ENCODE measurements at regions not wholly inside any gene's neighbourhood (a gene's known extent, or its start where the extent isn't known, plus 50 kb on each side); places are given as distances from the start of the nearest gene placed in this dataset.

DNA sequence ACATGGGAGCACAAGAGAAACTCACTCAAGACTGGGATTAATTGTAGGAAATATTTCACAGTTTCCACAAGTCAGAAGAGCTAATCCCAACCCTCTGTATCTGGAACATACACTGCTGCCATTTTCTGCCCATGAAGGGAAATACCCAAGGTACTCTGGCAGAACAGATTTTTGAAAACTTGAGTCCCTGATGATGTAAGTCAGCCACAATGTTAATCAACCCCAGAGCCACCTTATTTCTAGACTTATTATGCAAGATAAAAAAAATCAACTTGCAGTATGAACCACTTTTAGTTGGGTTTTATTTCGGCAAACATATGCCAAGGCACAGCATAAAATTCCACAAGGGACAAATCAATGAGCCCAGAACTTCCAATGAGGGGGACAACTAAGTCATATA is 141.5 kb downstream of the LY86 start:
- peaks cover 34% of the 10 kb centered on the region in 2 experiments for H3K4me1 Mint-ChIP-seq

More for the DNA sequence above, 141.5 kb downstream of the LY86 start:
- H3K79me1 ChIP-seq (ENCODE audit: insufficient read depth, low read depth, low read length, poor library complexity, severe bottlenecking): no peaks in the 10 kb centered on the region
- Mint-ChIP-seq H3K27ac (no peak overlapping the region), H3K36me3 (ENCODE audit: insufficient read depth in 1 of 3, low read depth in 3 of 3) (no peaks in the 10 kb centered on the region), H3K27me3 (ENCODE audit: low read depth) (peaks cover 20% of the 10 kb centered on the region), H3K9me3 (no peaks in the 10 kb centered on the region; a peak in 1 of 5 replicates), H3K4me3 (no peak overlapping the region)
- DNase-seq: no peak
- no peak overlapping the region for H2BK20ac ChIP-seq (ENCODE audit: low read depth, low read length, poor library complexity, severe bottlenecking)
- H3K14ac ChIP-seq (ENCODE audit: insufficient read depth, low read length): no peak overlapping the region
- no peak overlapping the region for H3K4me2 ChIP-seq (ENCODE audit: insufficient read depth, insufficient read length, low read length)
- H4K91ac ChIP-seq (ENCODE audit: insufficient read length, low read depth, low read length): no peak overlapping the region
- H4K8ac ChIP-seq (replicated peaks; ENCODE audit: insufficient read length, low read depth, low read length): no peak overlapping the region
- no peaks in the 10 kb centered on the region for H4K20me1 ChIP-seq (ENCODE audit: control insufficient read depth, insufficient read depth, insufficient read length)
- H3K18ac ChIP-seq (ENCODE audit: insufficient read length, low read depth, low read length): no peak overlapping the region
- H3T11ph ChIP-seq (ENCODE audit: low read length): no peak overlapping the region
- H2AFZ ChIP-seq (ENCODE audit: low read length): no peak overlapping the region
- H3K9ac ChIP-seq (ENCODE audit: extremely low read depth, insufficient read length, low read length): no peak overlapping the region
- no peak overlapping the region for H2AK5ac ChIP-seq (ENCODE audit: insufficient read length, low read length)
- WGBS (ENCODE audit: extremely low coverage, insufficient read length, low lambda C conversion rate): no CpG with 5 or more reads among the region's 1 CpG
- H3K23me2 ChIP-seq (ENCODE audit: insufficient read length, low read depth, low read length, poor library complexity, severe bottlenecking): peaks cover 3% of the 10 kb centered on the region
- H3K56ac ChIP-seq (ENCODE audit: insufficient read length, low read depth, low read length): no peak overlapping the region
- no peak overlapping the region for H4K5ac ChIP-seq (ENCODE audit: insufficient read length, low read depth, low read length)
- TF ChIP-seq CTCF (conservative IDR thresholded peaks at IDR 0.05): no peak
- H2BK5ac ChIP-seq (ENCODE audit: insufficient read length, low read length): no peak overlapping the region
- no peak overlapping the region for H3K23ac ChIP-seq (ENCODE audit: insufficient read length, low read depth, low read length)
- H3K27ac ChIP-seq (ENCODE audit: insufficient read length, low read depth, low read length): no peak overlapping the region
- peaks cover 4% of the 10 kb centered on the region; the same call in 1 of the 2 replicates for H3K4me1 ChIP-seq (ENCODE audit: insufficient read depth, low read length)
- no peak overlapping the region for H2BK120ac ChIP-seq (ENCODE audit: low read depth, low read length, poor library complexity, severe bottlenecking)
- H3K4ac ChIP-seq (ENCODE audit: low read depth, low read length): no peak overlapping the region
- no peak overlapping the region for H2BK12ac ChIP-seq (ENCODE audit: insufficient read length, low read depth, low read length)
- H3K9me3 ChIP-seq (ENCODE audit: control insufficient read depth, low read depth, low read length): no peaks in the 10 kb centered on the region
- H3K27me3 ChIP-seq (ENCODE audit: insufficient read depth, low read length): no peaks in the 10 kb centered on the region
- no peak overlapping the region for H2BK15ac ChIP-seq (ENCODE audit: low read depth, low read length)
- no peaks in the 10 kb centered on the region for H3K79me2 ChIP-seq (ENCODE audit: insufficient read depth, low read length)
